Kidney (tissue), 13 donors: ENCODE measurements at regions not wholly inside any gene's neighbourhood (a gene's known extent, or its start where the extent isn't known, plus 50 kb on each side); places are given as distances from the start of the nearest gene placed in this dataset.

Source experiments
- DNase-seq, 5 donors: peaks; one replicate each; pipeline ENCODE4 v3.0.0-alpha.2; 2013 to 2020
- FAIRE-seq: peaks from 2 replicates; lab custom pipeline; 2012; peaks lifted over from hg19 to GRCh38; lab: Jason Lieb, UNC
- H3K27ac ChIP-seq, 2 donors: one replicate each; pipeline ENCODE4 v1.7.0; 2013; ENCODE audit warnings: low read depth in 2 of 2, low read length in 2 of 2, inconsistent platforms in 1 of 2
- H3K27me3 ChIP-seq: one replicate; pipeline ENCODE4 v1.7.1; 2013; ENCODE audit warnings: low read length, inconsistent platforms; ENCODE audit not compliant: control insufficient read depth, insufficient read depth
- H3K36me3 ChIP-seq, 3 donors: one replicate each; pipeline versions ENCODE4 v1.7.0 to v1.7.1; 2013; ENCODE audit warnings: low read length in 3 of 3, control low read depth in 1 of 3, inconsistent platforms in 1 of 3; ENCODE audit not compliant: insufficient read depth in 3 of 3, control insufficient read depth in 2 of 3
- H3K4me1 ChIP-seq, 3 donors: one replicate each; pipeline versions ENCODE4 v1.7.0 to v1.7.1; 2013; ENCODE audit warnings: low read length in 3 of 3, inconsistent platforms in 1 of 3, low read depth in 1 of 3; ENCODE audit not compliant: control insufficient read depth in 2 of 3, insufficient read depth in 2 of 3
- H3K4me3 ChIP-seq, 3 donors: one replicate each; pipeline versions ENCODE4 v1.7.0 to v1.8.1; 2013; ENCODE audit warnings: low read length in 3 of 3, control low read depth in 1 of 3, inconsistent platforms in 1 of 3
- H3K9ac ChIP-seq, 3 donors: one replicate each; pipeline versions ENCODE4 v1.7.0 to v1.7.1; 2013; ENCODE audit warnings: low read length in 3 of 3, control low read depth in 1 of 3, inconsistent platforms in 1 of 3
- H3K9me3 ChIP-seq, 3 donors: one replicate each; pipeline versions ENCODE4 v1.7.0 to v1.7.1; 2013; ENCODE audit warnings: low read length in 3 of 3, control low read depth in 1 of 3, inconsistent platforms in 1 of 3; ENCODE audit not compliant: control insufficient read depth in 2 of 3, insufficient read depth in 1 of 3
- CTCF ChIP-seq: IDR thresholded peaks from 3 replicates; pipeline ENCODE4 v1.5.1; 2012; ENCODE audit warnings: mild to moderate bottlenecking, moderate library complexity, borderline replicate concordance; ENCODE audit not compliant: insufficient read depth; ENCODE audit errors: extremely low read depth
- intact Hi-C: fragments of 100-400 bp; cut with DNase I; formaldehyde crosslinking; loops from one replicate; pipeline ENCODE4 v1.11.1; 2022
- donor health status: control.
- donor health status: control.
- donor health status: control.
- donor health status: control.
- donor health status: control.
- donor health status: DM: yes; HTN: yes; CAD: no.
- donor health status: Normal renal cell carcinoma (clear cell type).

- DNase-seq (no peak), FAIRE-seq (no peak)
- Histone ChIP-seq H3K9me3 (peaks cover 0 to 6% (median 3%) of the 10 kb centered on the region in 3 donors), H3K4me3 (no peak overlapping the region), H3K4me1 (no peaks in the 10 kb centered on the region), H3K36me3 (no peaks in the 10 kb centered on the region), H3K9ac (no peak overlapping the region), H3K27ac (no peak overlapping the region), H3K27me3 (peaks cover 6% of the 10 kb centered on the region)
- no peak for TF ChIP-seq CTCF
- intact Hi-C loops: loop anchor here (10.0 kb wide), 1 partner anchor 819 kb away; no protein-coding TSS in a partner anchor
Observed at GRCh38 chr9:126223798-126224531, 102.7 kb upstream of the MVB12B start.

GRCh38 chr9:126225611-126226609 lies 100.7 kb upstream of the MVB12B start:
- DNase-seq (no peak), FAIRE-seq (no peak)
- no peak overlapping the region for H3K4me3 ChIP-seq
- H3K36me3 ChIP-seq: no peaks in the 10 kb centered on the region
- H3K9ac ChIP-seq: no peak overlapping the region
- intact Hi-C loops: loop anchor here (10.0 kb wide), 1 partner anchor 821 kb away; no protein-coding TSS in a partner anchor
- no peak for TF ChIP-seq CTCF
- peaks cover 0 to 6% (median 3%) of the 10 kb centered on the region in 3 donors for H3K9me3 ChIP-seq
- H3K4me1 ChIP-seq: no peaks in the 10 kb centered on the region
- peaks cover 6% of the 10 kb centered on the region for H3K27me3 ChIP-seq
- H3K27ac ChIP-seq: no peak overlapping the region

- Histone ChIP-seq H3K9ac (no peak overlapping the region), H3K9me3 (no peaks in the 10 kb centered on the region), H3K4me1 (no peaks in the 10 kb centered on the region), H3K36me3 (no peaks in the 10 kb centered on the region), H3K27me3 (peaks cover under 1% of the 10 kb centered on the region), H3K27ac (no peak overlapping the region), H3K4me3 (no peak overlapping the region)
- no peak for TF ChIP-seq CTCF
- intact Hi-C loops: loop anchor here (10.0 kb wide), 1 partner anchor 822 kb away; no protein-coding TSS in a partner anchor
- FAIRE-seq: no peak
- no peak for DNase-seq
Observed at GRCh38 chr9:126226991-126227936, 99.4 kb upstream of the MVB12B start.
